A673 (cell line): ENCODE measurements at regions not wholly inside any gene's neighbourhood (a gene's known extent, or its start where the extent isn't known, plus 50 kb on each side); places are given as distances from the start of the nearest gene placed in this dataset.

Experiments
- BruUV-seq: library from RNA; stranded (reverse); fragments of 400-500 nt; replicated peaks from 2 replicates; lab custom pipeline; 2021; lab: Mats Ljungman, UMichigan
- CTCF ChIA-PET: fragments of 300-600 bp; sonication (Branson Sonifier 250); formaldehyde crosslinking; loops from one replicate; lab custom pipeline; 2022; ENCODE audit warnings: antibody characterized with exemption; lab: Charles Lee
- POLR2A ChIA-PET: fragments of 300-600 bp; sonication (Branson Sonifier 250); formaldehyde crosslinking; loops from one replicate; lab custom pipeline; 2022; ENCODE audit warnings: antibody characterized with exemption; ENCODE audit not compliant: low non-redundant PET; lab: Charles Lee
- DNase-seq: peaks from one replicate; pipeline ENCODE4 v3.0.0-alpha.2; 2015; ENCODE audit warnings: low spot score
- H3K27ac ChIP-seq: fragments of 200-600 bp; sonication (generic); 2 replicates; pipeline ENCODE4 v1.5.1; 2016; ENCODE audit warnings: mixed run types, low read depth, mild to moderate bottlenecking, mixed read lengths, antibody characterized with exemption, low read length; ENCODE audit not compliant: poor library complexity, severe bottlenecking
- H3K27me3 ChIP-seq: fragments of 200-600 bp; sonication (generic); replicated peaks from 2 replicates; pipeline ENCODE4 v1.6.1; 2017; ENCODE audit warnings: mixed run types, low read depth, mild to moderate bottlenecking, mixed read lengths, antibody characterized with exemption, low read length; ENCODE audit not compliant: insufficient read depth, poor library complexity
- H3K36me3 ChIP-seq: fragments of 200-600 bp; sonication (generic); 2 replicates; pipeline ENCODE4 v1.6.1; 2016; ENCODE audit warnings: mixed run types, mild to moderate bottlenecking, mixed read lengths, antibody characterized with exemption, low read length; ENCODE audit not compliant: insufficient read depth, poor library complexity, severe bottlenecking
- H3K4me1 ChIP-seq: fragments of 200-600 bp; sonication (generic); 2 replicates; pipeline ENCODE4 v1.6.1; 2017; ENCODE audit warnings: mixed run types, mild to moderate bottlenecking, mixed read lengths, antibody characterized with exemption, low read length; ENCODE audit not compliant: insufficient read depth, poor library complexity, severe bottlenecking
- H3K4me3 ChIP-seq: fragments of 200-600 bp; sonication (generic); 2 replicates; pipeline ENCODE4 v1.5.1; 2016; ENCODE audit warnings: low read depth, mixed run types, mild to moderate bottlenecking, mixed read lengths, low read length; ENCODE audit not compliant: poor library complexity, severe bottlenecking
- H3K9me3 ChIP-seq: fragments of 200-600 bp; sonication (generic); 2 replicates; pipeline ENCODE4 v1.6.1; 2016; ENCODE audit warnings: mixed run types, low read depth, mild to moderate bottlenecking, mixed read lengths, antibody characterized with exemption, low read length; ENCODE audit not compliant: poor library complexity, severe bottlenecking
- EZH2 ChIP-seq: fragments of 200-600 bp; sonication (generic); IDR thresholded peaks from 2 replicates; pipeline ENCODE4 v1.6.1; 2017; ENCODE audit warnings: borderline replicate concordance, low read depth, mild to moderate bottlenecking, mixed read lengths, antibody characterized with exemption, low read length; ENCODE audit not compliant: poor library complexity, severe bottlenecking
- intact Hi-C: fragments of 100-400 bp; cut with micrococcal nuclease; formaldehyde crosslinking; loops from one replicate; pipeline ENCODE4 v1.10.0; 2022; ENCODE audit not compliant: unreplicated experiment
- TF ChIP-seq, protein P1 (sequence below): fragments of 300-800, 200-600 bp; sonication (generic); conservative IDR thresholded peaks from 2 replicates; pipeline ENCODE4 v1.5.1; 2017; ENCODE audit warnings: low read depth, mild to moderate bottlenecking, antibody characterized with exemption, low read length, moderate library complexity, mixed read lengths

DNA sequence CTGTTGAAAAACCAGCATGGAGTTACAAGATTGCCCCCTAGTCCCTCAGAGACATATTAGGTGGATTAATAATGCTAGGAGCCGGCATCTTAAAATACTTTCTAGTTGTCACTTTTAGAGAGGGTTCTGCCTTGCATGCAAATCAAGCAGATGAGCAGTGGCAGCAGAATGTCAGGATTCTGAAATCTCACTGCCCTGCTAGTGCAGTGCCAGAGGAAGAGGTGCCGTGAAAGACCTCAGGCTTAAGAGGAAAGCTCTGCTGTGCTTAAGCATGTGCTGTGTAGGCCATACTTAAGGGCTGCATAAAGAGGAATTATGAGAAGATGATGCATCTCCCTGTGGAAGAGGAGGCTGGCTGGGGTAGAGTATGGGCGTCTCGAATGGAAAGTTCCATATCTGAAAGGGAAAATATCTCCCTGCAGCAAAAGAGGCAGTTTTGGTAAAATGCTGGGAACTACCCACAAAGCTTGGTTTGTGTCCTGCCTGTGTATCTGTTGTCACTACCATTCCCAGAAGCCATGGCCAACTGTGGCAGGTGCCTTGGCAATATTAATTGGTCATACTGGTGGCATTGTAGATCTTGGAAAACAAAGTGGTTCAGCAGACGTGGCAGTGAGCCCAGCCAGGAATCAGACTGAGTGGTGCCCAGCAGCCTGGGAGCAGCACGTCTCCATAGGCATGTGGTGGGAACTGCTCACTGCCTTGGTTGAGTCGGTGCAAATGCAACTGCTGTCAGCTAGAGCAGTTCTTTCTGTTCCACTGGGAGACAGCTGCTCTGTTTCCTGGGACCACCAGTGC, 131.9 kb downstream of the EVA1A start:
- no peak for DNase-seq
- no peaks in the 10 kb centered on the region for H3K9me3 ChIP-seq
- peaks cover 7% of the 10 kb centered on the region for H3K4me1 ChIP-seq
- TF ChIP-seq, protein P1, sequence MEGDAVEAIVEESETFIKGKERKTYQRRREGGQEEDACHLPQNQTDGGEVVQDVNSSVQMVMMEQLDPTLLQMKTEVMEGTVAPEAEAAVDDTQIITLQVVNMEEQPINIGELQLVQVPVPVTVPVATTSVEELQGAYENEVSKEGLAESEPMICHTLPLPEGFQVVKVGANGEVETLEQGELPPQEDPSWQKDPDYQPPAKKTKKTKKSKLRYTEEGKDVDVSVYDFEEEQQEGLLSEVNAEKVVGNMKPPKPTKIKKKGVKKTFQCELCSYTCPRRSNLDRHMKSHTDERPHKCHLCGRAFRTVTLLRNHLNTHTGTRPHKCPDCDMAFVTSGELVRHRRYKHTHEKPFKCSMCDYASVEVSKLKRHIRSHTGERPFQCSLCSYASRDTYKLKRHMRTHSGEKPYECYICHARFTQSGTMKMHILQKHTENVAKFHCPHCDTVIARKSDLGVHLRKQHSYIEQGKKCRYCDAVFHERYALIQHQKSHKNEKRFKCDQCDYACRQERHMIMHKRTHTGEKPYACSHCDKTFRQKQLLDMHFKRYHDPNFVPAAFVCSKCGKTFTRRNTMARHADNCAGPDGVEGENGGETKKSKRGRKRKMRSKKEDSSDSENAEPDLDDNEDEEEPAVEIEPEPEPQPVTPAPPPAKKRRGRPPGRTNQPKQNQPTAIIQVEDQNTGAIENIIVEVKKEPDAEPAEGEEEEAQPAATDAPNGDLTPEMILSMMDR = no peak
- no peak for TF ChIP-seq EZH2
- no peak overlapping the region for H3K4me3 ChIP-seq
- H3K36me3 ChIP-seq = no peaks in the 10 kb centered on the region
- no peaks in the 10 kb centered on the region for H3K27me3 ChIP-seq
- no peak overlapping the region for H3K27ac ChIP-seq
- ChIA-PET CTCF (no interaction called here), POLR2A (no interaction called here)
- BruUV-seq = no TSS peak
- intact Hi-C loops = no loop called here

DNA sequence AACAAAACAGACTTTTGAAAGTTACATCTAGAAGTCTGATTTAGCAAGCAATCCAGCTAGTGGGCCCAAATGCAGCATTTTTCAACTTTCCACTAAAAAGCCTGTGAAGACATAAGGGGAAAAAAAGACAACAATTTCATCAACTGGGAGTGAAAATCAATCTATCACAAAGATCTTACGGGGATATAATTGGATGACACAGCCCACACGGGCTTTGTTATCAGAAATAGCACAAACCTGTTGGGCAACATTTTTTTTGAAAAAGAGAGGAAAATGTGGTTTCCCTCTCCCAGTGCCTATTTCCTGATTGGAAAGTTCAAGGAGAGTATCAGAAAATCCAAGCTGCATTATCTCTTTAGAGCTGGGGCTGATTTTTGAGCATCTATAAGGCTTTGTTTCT, 132.7 kb downstream of the EVA1A start:
- H3K27ac ChIP-seq = no peak overlapping the region

GRCh38 chr2:75424936-75425619, 135.7 kb downstream of the EVA1A start:
- intact Hi-C loops = no loop called here
- DNase-seq = peak; percentile 49
- Histone ChIP-seq H3K4me1 (no peaks in the 10 kb centered on the region), H3K4me3 (no peak overlapping the region), H3K9me3 (no peaks in the 10 kb centered on the region), H3K36me3 (no peaks in the 10 kb centered on the region), H3K27ac (no peak overlapping the region), H3K27me3 (no peaks in the 10 kb centered on the region)
- CTCF ChIA-PET = no interaction called here
- BruUV-seq = no TSS peak
- POLR2A ChIA-PET = no interaction called here
- TF ChIP-seq EZH2 = no peak
- TF ChIP-seq, protein P1 = peak; percentile 35

More for the DNA sequence above, 132.7 kb downstream of the EVA1A start:
- no peak overlapping the region for H3K4me3 ChIP-seq
- POLR2A ChIA-PET = interaction anchor here (0.5 kb wide), 1 partner anchor 294 kb away, joined by 3 read pairs; no protein-coding TSS in a partner anchor
- H3K27me3 ChIP-seq = no peaks in the 10 kb centered on the region
- no peaks in the 10 kb centered on the region for H3K9me3 ChIP-seq
- H3K36me3 ChIP-seq = no peaks in the 10 kb centered on the region
- DNase-seq = no peak
- CTCF ChIA-PET = no interaction called here
- intact Hi-C loops = no loop called here
- peaks cover 7% of the 10 kb centered on the region for H3K4me1 ChIP-seq
- no TSS peak for BruUV-seq
- no peak for TF ChIP-seq EZH2
- TF ChIP-seq, protein P1 = no peak
